HG03558 (cell line): ENCODE measurements at regions not wholly inside any gene's neighbourhood (a gene's known extent, or its start where the extent isn't known, plus 50 kb on each side); places are given as distances from the start of the nearest gene placed in this dataset.

ENCODE experiments used
- ATAC-seq: cut with Tn5 transposase; IDR thresholded peaks from one replicate; pipeline ENCODE4 v1.9.1; 2021; ENCODE audit warnings: moderate number of reproducible peaks; ENCODE audit not compliant: unreplicated experiment; ENCODE audit errors: extremely low read depth

DNA sequence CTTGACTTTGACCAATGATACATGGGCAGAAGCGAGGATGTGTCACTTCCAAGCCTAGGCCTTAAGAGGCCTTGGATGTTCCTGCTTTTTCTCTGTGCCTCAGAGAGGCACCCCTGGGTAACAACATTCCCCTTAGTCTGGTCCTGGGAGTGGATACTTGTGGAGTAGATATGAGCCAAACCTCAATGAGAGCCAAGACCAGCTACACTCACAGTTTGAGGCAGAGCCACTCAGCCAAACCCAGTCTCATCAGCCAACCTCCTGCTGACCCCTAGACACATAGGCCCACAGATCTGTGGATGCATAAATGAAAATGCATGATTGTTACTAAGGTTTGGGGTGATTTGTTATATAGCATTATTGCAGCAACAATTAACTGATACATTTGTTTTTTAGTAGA, 114.2 kb downstream of the ZNF621 start:
- no peak for ATAC-seq

DNA sequence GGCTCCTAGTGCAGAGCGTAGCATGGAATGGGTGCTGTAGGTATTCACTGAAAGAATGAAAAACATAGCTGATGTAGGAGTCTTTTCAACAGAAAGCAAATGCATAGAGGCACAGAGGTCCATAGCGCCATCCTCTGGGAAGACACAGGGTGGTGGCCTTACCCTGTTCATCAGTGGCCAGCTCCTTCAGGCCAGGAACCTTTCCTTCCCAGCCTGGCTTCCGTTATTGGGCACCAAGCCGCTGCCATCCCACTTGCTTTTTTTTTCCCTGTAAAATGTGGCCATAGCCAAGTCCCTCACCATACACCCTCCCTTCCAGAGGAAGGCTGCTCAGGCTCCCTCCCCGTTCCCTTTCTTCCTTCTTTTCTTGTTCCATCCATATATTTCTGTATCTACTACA, 118.1 kb downstream of the ZNF621 start:
- ATAC-seq: no peak

DNA sequence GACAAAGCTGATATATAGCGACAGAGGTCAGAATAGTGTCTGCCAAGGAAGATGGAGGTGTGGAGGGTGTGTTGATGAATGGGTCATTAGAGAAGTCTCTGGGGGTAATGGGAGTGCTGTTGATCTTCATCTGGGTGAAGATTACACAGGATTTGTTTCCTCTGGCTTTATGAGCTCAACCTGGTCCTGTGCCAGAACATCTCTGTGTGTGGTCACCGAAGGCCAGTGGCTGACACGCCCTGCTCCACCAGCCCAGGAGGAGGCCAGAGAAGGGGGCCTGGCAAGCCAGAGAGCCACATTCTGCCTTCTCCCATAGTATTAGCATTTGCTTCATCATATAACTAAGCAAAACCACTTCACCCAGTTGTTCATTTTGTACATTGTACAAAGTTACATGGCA, 121.1 kb downstream of the ZNF621 start:
- ATAC-seq: no peak

DNA sequence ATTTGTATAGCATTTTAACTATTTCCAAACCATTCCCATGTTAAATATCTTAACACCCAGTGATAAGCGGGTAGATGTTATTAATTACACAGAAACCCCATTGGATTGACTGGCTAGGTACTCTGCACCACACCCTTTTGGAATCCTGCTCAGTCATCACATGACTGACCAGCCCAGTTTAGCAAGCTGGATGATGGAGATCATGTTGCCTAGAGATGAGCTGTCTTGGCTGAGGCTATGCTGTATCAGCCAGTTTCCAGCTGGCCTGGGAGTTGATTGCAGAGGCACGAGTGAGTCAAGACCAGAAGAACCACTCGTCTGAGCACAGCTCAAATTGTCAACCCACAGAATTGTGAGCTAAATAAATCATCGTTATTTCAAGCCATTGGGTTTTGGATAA, 124.6 kb downstream of the ZNF621 start:
- ATAC-seq: no peak

DNA sequence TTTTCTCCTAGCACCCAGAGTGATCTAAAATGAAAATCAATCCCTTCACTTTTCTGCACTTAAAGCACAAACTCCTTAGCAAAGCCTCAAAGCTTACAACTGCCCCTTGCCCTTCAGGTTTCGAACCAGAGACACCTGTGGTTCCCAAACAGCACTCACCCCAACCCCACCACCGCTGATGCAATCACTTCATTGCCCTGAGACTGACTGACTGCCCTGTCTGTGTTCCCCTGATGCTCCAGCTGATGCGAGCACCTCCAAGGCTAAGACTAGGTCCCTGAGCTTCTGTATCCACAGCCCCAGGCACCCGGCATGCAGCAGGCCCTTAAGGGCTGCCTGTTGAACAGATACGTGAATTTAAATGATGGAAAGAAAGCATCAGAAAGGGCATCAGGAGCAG, 127.3 kb downstream of the ZNF621 start:
- no peak for ATAC-seq

DNA sequence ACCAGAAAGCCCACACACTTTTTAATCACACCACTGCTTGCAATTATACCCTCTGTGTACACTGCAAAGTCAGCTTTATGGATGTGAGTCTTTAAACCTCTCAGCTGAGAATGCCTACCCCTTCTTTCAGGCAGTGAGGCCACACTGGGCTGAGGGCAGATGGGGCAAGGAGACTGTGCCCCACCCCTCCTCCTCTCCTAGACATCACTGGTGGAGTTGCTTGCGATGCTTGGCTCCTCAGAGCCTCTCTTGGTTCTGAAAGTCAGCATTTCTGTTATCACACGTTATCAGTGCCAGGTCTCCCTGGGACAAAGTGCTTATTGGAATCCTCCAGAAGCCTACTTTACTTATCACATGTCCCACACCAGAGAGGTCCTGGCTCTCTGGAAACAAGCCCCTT, 128.2 kb downstream of the ZNF621 start:
- no peak for ATAC-seq

DNA sequence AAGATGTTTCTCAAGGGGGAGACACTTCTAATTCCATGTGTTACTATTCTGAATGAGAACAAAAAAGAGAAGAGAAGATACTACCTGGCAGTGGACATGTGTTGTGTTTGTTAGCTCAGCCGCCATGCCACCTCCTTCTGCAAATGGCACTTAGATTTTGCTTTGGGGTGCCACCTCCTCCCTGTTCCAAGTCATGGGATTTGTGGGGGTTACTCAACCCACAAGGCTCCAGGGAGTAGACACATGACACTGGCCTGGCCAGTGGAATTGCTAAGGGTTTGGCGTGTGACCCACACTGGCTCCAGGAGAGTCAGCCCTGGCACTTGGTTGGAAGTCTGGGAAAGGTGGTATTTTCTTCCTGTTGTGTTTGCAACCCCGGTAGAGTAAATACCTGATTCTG, 129.1 kb downstream of the ZNF621 start:
- ATAC-seq: no peak

DNA sequence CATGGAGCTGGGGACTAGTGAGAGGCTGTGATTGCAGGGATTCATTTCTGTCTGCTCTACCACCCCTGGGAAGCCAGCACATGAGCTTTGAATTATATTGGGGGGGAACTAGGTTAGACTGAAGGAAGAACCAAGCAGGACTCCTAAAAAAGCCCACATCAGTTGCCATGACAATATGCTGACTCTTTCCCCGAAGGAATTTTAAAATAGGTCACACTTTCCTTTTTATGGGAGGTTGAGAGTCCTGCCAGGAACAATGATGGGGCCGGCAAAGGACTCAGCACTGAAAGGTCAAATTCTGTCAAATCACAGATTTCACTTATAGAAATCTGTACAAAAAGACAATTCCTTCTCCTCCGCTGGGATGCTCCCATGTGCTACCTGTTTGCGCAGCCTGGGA, 130.8 kb downstream of the ZNF621 start:
- ATAC-seq: no peak

DNA sequence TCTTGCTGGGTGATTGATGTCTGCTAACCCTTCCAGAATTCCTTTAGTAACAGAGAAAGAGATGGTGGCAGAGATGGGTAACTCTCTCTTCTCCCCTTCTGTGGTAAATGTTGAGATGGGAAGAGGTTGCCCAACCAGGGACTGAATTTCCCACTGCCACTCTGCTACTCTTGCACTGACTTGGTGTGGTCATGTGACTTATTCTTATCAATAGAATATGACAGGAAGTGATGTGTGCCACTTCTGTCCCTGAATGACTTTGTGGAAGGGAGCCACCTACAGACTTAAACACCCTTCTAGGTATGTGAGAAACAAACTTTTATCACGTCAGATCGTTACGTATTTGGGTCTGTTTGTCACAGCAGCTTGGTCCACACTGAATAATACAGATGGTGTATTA, 132.9 kb downstream of the ZNF621 start:
- ATAC-seq: no peak

DNA sequence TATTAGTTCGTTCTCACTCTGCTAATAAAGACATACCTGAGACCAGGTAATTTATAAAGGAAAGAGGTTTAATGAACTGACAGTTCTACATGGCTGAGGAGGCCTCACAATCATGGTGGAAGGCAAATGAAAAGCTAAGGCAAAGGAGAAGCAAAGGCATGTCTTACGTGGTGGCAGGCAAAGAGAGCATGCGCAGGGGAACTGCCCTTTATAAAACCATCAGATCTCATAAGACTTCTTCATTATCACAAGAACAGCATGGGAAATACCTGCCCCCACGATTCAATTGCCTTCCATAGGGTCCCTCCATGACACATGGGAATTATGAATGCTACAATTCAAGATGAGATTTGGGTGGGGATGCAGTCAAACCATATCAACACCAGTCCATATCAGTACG, 133.5 kb downstream of the ZNF621 start:
- ATAC-seq: no peak

DNA sequence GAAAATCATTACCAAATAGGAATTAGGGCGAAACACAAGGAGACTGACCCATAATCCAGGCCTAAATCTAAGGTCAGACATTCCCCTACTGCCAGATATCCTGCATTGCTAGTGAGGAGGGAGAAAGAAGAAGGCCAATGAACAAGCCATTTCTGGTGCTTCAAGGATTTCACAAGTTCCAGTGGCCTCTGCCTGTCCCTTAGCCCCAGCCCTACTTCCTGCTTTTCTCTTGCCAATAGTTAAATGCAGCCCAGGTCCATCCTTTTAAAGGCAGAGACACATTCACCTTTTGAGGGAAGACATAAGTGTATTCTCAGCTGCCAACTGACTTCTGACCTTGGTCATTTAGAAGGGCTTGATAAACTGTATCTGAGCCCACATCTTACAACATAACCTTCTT, 135.8 kb downstream of the ZNF621 start:
- ATAC-seq: no peak

DNA sequence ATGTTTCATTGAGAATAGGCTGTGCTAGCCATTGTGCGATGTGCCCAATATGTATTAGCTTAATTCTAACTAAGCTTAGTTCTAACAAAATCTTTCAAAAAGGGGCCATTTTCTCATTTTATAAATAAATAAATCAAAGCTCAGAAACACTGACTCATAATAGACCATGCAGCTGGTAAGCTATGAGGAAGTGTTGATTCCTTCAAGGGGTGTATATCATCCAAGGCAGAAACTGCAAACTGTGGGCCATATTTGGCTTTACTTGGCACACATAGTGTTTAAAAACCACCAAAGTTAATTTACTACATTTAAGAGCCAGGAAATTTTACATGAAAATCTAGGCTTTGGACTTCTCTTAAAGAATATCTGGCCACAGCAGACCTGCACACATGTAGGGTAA, 136.5 kb downstream of the ZNF621 start:
- no peak for ATAC-seq

DNA sequence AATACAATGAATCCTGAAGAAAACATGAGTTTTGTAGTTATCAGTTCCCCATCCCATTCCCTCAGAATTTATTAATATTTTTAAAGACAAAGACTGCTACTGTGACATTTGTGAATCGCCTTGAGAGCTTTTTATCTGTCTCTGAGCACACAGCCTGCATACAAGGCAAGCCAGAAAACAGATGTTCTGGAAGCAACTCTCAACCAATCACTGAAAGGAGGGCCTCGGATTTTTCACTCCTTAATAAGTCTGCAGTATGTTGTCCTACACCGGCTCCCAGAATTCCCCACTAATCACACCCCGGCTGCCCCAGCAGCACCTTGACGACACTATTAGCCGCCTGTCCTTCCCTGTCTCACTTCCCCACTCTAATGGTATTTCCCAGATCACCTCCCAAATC, 138.5 kb downstream of the ZNF621 start:
- no peak for ATAC-seq

DNA sequence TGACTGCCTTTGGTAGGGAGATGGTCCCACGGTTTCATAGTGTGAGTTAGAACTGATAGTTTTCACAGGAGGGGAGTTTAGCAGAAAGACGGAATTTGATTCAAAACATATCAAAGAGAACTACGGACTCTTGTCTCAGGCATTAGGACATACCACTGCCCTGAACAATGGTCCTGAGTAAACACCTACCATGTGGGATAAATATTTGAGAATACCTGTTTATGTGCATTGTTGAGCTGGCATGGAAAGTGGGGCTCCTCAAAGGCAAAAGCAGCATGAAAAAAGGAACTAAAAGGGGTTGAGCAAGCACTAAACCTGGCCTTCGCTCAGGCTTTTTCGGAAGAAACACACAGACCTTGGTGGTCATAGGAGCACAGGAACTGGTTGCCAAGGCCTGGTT, 144.4 kb downstream of the ZNF621 start:
- ATAC-seq: no peak

DNA sequence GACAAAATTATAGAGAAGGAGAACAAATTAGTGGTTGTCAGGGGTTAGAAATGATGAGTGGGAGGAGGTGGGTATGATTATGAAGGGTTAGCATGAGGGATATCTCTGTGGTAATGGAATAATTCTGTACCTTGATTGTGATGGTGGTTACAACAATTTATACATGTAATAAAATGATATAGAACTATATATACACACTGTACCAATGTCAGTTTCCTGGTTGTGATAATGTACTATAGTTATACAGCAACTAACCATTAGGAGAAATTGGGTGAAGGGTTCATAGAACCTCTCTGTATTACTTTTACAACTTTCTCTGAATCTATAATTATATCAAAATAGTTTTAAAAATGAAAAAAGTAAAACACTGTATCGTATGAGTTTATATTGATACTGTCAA, 148.1 kb downstream of the ZNF621 start:
- ATAC-seq: no peak

DNA sequence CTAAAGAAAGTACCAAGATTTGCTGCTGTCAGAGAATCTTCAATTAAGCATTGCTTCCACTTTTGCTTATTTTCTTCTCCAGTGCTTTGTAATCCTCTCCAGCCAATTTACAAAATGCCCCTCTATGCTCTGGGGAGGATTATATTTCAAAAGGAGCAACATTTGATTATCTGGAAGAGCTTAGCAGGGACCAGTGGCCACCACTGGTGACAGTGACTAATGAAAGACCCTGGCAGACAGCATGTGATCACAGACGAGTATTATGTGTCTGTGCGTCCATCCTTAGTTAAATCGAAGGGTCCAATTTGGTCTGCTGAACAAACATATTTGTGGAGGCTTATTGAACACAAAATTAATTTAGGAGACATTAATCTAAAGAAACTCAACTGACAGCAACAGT, 152.6 kb downstream of the ZNF621 start:
- ATAC-seq: no peak

DNA sequence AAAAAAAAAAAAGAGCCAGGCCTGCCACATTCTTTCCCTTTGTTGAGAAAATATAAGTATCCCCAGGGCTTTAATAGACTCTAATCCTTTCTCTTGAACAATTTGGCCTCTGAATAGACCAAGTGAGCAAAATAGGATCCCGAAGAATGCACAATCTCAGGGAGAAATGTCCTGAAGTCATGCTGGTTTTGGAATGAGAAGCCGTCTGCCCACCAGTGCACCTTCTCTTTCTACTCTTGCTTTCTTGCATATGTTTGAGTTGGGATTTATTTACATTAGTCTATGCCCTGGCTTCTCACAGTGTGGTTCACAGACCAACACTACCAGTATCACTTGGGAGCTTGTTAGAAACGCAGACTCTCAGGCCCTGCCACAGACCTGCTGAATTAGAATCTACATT, 153.0 kb downstream of the ZNF621 start:
- ATAC-seq: no peak

DNA sequence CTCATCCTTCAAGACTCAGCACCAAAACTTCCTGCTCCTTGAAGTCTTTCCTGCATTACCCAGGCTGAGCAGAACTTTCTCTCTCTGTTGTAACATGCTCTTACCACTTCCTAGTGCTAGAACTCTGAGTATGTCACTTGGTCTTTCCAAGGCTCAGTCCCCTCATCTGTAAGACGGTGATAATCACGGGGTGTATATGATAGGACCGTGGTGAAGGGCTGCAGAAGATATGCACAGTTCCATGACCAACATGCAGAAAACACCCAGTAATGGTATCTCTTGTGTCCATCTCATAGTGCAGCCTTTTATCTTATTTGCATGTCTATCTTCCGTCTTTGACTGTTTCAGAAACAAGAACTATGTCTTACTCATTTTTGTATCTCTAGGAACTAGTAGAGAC, 154.5 kb downstream of the ZNF621 start:
- ATAC-seq: no peak

DNA sequence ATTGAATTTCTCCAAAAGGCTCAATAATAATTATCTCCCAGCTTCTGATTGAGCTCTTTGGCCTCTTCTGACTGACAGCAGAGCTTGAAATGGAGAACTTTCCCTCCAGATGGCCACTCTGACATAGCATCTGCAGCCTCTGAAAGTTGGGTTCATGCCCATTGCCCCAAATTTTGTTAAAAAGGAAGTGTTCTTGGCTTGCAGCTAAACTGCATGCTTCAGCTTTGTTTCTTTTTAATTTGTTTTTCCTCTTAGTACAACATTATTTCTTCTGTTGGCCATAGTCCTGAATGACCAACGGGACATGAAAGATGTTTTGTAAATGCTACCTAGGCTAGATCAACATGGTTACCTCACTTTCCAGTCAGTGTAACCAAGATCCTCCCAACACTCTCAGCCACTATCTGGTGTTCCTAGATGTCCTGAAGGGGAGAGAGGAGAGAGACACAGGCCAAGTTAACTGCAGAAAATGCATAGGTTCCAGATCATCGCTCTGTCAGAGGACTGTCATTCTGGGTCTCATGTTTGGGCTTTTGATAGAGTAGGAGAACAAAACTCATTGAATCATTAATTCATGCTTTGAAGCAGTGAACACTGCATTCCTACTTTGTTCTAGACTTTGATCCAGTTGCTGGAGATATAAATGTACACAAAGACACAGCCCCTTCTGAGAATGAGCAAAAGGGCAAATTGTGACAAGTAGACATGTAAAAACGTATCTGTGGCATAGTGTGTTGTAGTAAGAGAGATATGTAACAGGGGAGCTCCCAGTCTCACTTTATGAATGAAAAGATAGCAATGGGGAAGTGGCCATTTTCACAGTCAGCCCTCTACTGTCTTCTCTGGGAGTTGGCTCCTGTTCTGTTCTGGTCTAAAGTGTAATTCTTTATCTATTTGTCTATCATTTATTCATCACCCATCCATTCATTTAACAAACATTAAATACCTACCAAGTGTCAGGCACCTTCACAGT, 156.2 kb downstream of the ZNF621 start:
- ATAC-seq: no peak

DNA sequence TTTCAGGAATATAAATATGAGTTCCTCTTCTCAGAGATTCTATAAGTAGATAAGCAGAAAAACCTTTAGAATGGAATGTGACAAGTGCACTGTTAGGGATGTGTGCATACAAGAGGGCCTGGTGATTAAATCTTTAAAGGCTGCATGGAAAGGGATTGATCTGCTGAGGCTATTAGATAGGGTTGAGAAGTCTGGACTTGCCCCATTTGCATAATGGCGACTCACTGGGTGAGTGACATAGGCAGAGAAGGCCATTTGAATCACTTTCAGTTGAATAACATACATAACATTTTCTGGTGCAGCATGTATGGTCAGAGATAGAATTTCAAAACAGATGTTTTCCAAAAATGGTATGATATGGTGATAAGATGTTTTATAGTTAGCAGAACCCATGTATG, 156.9 kb downstream of the ZNF621 start:
- no peak for ATAC-seq

DNA sequence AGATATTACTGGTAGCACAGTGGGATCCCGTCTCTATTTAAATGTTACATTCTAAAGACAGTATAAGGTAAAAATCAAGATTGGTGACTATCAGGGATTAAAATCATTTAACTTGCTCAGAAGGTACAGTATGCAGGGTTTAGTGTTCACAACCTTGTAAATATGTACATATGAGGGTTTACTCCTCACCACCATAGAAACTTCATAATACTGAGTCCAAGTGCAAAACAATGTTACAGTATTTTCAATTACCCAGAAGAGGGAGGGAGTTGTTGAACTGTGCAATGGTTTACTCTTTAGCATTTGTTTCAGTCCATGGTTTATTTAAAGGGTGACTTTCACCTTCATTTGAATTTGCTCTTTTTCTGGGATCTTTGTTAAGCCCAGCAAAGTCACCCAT, 165.1 kb downstream of the ZNF621 start:
- no peak for ATAC-seq

DNA sequence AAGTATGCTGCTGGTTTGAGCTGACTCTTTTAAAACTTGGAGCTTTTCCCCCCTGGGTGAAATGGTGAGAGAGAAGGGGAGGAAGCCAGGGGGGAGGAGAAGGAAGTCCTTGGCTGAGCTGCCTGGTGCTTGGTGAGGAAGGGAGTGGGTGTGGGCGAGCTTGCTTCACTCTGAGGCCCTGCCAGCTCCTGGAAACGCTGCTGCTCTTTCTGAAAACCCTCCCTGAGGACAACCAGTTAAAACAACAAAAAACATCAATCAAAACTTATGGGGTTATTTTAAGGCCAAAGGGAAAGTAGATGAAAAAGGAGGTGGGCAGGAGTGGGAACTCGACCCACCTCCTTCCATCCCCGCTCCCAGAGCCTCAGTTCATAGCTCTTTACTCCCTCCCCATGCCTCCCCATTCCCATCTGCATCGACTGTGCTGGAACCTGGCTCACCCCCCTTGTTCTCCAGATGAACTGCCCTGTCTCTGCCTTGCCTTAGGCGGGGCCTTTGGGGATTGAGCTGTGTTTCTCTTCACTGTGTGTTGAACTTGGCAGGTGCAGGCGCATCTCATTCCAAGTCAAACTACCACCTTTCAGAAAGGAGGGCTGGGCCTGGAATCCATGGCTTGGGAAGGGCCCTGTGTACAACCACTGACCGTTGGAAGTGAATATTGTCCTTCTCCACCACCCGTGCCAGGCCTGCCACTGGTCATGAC, 166.1 kb downstream of the ZNF621 start:
- no peak for ATAC-seq
